ENCODE measurements at regions not wholly inside any gene's neighbourhood (a gene's known extent, or its start where the extent isn't known, plus 50 kb on each side); places are given as distances from the start of the nearest gene placed in this dataset.

DNA sequence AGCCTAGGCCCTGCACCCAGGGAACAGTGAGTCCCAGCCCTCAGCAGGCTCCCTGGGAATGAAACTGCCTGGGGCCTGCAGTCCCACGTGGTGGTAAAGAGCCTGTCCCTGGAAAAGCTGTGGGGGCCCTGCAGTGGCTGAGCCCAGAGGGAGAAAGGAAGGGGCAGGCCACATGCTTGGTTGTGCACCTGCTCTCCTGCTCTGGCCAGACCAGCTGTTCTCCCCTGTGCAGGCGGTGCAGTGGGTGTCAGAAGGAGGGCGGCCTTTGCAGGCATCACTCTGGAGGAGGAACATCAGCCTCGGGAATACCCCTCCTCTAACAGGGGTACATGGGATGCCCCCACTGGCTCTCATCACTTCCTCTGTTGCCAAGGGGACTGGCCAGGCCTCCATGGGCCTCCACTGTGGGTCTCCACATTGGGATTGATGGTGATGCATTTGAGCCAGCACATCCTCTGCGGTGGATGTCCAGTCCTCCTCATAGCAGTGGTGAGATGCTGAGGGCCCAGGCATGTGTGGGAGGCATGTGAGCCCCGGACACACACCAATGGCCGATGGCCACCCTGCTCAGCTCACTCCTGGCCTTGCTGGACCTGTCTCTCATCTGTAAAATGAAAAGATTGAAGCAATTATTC is 690.4 kb downstream of the BRD1 start:
- DNase-seq (ENCODE audit: missing footprints) (no peak), ATAC-seq (no peak)
- intact Hi-C loops (cut with DNase I): no loop called here

DNA sequence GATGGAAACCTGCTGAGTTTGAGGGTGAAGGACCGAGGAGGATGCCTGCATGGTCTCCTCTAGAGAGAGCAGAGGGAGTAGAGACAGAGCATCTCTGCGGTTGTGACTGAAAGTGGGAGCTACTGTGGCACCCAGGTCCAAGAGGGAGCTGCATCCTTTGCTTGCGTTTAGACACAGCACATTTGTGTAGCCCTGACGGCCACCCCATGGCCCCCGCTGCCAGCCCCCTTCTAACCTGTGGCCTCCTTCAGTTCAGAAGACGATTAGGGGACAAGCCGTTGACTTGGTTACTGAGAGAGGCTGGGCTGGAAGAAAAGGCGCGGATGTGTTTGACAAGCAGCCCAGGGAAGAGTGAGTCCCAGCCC is 690.9 kb downstream of the BRD1 start:
- DNase-seq (ENCODE audit: missing footprints): no peak
- intact Hi-C loops (cut with DNase I): no loop called here

DNA sequence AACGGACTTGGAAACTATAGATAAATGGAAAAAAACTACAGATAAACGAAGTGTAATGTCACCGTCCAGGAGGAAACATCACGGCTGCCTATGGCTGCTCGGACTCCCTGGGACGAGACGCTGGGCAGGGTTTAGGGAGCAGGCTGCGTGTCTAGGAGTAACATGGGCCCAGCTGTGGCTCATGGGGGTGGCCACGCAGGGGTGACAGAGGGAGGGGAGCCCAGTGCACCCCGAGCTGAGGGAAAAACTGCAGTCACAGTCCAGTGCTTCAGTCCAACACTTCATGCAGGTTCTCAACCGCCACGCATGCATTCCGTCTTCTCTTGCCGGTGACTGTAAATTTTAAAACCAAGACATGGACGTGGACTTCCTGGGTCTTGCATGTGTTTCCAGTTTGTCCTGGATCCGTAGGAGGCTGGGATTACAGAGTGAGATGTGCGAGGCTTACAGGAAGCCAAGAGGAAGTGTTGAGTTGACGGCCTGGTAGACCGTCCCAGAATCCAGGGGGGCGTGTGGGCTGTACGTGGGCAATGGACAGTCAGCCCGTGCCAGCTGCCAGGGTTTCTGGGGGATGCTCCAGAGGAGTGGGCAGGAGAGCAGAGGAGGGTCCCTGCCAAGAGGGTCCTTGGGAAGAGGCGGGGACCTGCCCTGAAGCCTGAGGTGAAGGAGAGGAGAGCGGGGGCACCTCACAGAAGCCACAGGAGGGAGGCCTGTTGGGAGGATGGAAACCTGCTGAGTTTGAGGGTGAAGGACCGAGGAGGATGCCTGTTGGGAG is 691.4 kb downstream of the BRD1 start:
- intact Hi-C loops (cut with DNase I): no loop called here

More for the DNA sequence above, 690.9 kb downstream of the BRD1 start:
- ATAC-seq: no peak

DNA sequence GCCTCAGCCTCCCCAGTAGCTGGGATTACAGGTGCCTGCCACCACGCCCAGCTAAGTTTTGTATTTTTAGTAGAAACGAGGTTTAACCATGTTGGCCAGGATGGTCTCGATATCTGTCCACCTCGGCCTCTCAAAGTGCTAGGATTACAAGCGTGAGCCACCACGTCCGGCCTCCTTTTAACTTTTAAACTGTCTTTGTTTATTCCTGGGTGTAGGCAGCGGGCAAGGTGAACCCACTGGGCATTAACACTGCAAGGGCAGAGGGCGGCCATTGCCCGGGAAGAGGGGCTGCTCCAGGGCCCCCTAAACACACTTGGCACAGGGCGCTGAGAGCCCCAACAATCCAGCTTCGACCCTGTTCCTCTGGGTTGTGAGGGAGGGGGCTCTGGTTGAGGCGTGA is 693.6 kb downstream of the BRD1 start:
- DNase-seq (ENCODE audit: missing footprints) (no peak), ATAC-seq (no peak)
- intact Hi-C loops (cut with DNase I): no loop called here

More for the DNA sequence above, 691.4 kb downstream of the BRD1 start:
- no peak for DNase-seq (ENCODE audit: missing footprints)
- no peak for ATAC-seq

DNA sequence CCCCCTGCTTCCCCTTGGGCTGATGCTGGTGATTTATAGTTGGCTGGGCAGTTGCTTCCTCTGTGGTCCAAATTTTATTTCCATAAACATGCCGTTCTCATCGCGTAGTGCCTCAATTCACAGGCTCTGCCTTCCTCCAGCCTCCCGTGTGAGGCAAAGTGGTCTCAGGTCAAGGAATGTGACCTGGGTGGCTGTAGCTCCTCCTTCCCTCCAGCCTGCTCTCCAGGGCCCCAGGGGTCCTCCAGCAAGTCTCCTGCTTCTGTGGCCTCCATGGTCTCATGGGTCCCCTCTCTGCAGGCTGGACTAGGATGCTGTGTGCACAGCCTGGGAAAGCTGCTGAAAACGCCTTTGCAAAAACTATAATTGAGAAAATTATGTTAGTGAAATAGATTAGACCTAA is 694.1 kb downstream of the BRD1 start:
- DNase-seq (ENCODE audit: missing footprints) (no peak), ATAC-seq (no peak)
- intact Hi-C loops (cut with DNase I): no loop called here

DNA sequence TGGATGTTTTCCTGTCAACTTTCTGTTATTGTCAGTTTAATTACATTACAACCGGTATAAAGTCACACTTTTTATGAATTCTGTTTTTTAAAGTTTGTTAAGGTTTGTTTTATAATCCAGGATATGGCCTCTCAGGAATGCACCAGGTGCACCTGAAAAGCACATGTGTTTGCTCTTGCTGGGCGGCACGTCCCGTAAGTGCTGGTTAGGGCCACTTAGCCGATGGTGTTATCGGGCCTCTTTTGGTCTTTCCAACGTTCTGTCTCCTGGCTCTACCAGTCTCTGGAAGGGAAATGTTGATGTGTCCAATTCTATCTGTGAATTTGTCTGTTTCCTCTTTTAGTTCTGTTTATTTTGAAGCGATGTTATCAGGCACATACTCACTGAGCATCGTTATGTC is 695.7 kb downstream of the BRD1 start:
- intact Hi-C loops (cut with DNase I): no loop called here
- no peak for DNase-seq (ENCODE audit: missing footprints)
- no peak for ATAC-seq

DNA sequence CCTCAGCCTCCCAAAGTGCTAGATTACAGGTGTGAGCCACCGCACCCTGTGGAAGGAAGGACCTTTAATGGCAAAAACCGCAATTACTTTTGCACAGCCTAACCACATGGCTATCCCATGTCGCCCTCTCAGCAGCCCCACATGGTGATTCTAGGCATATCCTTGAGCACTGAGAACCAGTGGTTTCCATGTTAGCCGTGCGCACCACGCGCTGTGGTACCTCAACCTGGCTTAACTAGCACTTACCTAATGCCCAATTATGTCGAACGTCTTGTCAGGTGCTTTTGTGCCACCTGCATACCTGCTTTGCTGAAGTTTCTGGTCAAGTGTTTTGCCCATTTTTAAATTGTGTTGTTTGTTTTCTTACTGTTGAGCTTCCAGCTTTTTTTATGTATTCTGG is 697.9 kb downstream of the BRD1 start:
- DNase-seq (ENCODE audit: missing footprints) (no peak), ATAC-seq (no peak)
- intact Hi-C loops (cut with DNase I): no loop called here

DNA sequence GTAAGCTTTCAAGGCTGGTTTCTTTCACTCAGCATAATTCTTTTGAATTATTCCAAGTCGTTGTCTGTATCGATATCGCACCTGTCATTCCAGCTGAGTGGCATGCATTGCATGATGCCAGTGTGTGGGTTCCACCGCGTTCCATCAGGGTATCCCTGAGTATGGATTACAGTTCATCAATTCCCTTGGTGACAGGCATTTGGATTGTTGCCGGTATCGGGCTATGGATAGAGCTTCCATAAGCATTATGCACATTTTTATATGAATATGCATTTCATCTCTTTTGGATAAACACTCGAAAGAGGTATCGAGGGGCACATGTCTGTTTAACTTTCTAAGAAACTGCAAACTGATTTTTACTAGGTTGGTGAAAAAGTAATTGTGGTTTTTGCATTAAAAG is 698.8 kb downstream of the BRD1 start:
- intact Hi-C loops (cut with DNase I): no loop called here
- DNase-seq (ENCODE audit: missing footprints) (no peak), ATAC-seq (no peak)

DNA sequence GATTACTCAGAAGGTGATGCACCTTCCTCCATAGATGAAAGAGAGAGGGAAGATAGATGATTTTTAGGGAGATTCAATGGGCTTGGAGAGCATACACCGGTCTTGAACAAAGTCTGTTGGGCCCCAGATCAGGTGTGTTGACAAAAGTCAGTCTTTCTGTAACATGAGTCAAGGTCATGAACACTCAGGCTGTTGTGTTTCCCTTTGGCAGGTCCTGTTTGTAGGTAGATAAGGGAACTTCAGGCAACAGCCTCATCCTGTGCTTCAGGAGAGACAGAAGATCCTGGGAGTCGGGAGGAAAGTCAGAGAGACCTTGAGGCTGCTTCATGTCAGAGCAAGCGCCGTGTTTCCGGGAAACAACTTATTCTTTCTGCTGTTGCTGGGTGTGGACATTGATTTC is 703.1 kb downstream of the BRD1 start:
- no peak for ATAC-seq
- DNase-seq (ENCODE audit: missing footprints): no peak
- intact Hi-C loops (cut with DNase I): no loop called here

DNA sequence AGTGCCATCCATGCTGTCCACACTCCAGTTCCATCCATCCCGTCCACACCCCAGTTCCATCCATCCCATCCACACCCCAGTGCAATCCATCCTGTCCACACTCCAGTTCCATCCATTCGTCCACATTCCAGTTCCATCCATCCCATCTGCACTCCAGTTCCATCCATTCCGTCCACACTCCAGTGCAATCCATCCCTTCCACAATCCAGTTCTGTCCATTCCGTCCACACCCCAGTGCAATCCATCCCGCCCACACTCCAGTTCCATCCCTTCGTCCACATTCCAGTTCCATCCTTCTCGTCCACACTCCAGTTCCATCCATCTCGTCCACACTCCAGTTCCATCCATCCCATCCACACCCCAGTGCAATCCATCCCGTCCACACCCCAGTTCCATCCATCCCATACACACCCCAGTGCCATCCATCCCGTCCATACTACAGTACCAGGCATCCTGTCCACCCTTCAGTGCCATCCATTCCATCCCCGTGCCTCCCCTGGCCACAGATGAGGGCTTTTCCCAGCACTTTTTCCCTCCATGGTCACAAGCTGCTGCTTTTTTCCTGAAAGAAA is 704.0 kb downstream of the BRD1 start:
- ATAC-seq (no peak), DNase-seq (ENCODE audit: missing footprints) (no peak)
- intact Hi-C loops (cut with DNase I): no loop called here

DNA sequence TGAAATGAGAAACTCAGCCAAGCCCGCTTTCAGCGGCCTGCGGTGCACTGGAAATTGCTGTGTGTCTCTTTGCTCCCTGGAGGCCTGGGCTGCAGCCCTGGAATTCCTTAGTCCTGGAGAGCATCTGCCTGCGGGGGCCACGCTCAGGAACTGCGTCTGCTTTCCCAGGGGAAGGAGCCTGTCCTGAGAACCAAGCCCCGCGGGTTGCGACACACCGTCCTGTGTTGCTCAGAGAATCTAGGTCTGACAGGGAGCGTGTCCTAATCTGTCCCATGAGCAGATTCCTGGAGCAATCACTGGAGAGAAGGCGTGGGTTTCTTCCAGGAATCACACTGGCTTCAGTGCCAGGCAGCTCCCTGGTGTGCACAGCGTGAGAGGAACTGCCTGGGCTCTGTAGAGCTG is 708.1 kb downstream of the BRD1 start:
- DNase-seq (ENCODE audit: missing footprints) (peak; percentile 80), ATAC-seq (peak; percentile 37)
- intact Hi-C loops (cut with DNase I): no loop called here

DNA sequence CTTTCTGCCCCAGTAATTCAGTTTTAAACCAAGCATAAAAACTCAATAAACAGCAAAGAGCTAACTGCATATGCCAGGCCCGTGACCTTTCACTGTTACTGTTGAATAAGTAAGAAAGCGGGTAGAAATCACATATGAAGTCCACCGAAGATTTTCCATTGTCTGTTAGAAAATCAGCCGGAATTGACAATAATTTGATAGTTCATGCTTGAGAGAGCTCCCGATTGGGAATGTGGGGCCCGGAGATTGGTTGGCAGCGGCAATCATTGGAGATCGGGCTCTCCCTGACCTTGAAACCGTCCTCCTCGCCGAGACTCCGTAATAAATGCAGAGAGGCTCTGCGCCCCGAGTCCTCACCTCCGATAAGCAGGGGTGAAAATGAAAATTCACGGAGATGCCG is 709.6 kb downstream of the BRD1 start:
- no peak for DNase-seq (ENCODE audit: missing footprints)
- no peak for ATAC-seq
- intact Hi-C loops (cut with DNase I): no loop called here

DNA sequence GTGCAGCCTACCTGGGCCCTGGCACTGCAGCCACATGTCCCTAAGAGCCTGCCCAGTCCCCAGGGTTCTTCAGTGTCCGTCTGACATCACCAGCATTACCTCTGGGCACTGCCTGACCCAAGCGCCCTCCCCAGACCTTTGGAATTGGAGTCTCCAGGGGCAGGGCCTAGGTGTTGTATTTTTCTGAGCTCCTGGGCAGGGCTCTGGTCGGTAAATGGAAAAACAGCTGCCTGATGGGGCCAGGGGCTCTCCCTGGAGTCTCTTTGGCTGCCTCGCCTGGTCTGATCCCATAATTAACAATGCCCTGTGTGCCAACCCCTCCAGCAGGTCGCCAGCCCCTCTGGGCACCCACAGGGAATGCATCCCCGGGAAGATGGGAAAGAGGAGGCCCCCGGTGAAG is 710.2 kb downstream of the BRD1 start:
- DNase-seq (ENCODE audit: missing footprints): no peak
- ATAC-seq: no peak
- intact Hi-C loops (cut with DNase I): no loop called here

DNA sequence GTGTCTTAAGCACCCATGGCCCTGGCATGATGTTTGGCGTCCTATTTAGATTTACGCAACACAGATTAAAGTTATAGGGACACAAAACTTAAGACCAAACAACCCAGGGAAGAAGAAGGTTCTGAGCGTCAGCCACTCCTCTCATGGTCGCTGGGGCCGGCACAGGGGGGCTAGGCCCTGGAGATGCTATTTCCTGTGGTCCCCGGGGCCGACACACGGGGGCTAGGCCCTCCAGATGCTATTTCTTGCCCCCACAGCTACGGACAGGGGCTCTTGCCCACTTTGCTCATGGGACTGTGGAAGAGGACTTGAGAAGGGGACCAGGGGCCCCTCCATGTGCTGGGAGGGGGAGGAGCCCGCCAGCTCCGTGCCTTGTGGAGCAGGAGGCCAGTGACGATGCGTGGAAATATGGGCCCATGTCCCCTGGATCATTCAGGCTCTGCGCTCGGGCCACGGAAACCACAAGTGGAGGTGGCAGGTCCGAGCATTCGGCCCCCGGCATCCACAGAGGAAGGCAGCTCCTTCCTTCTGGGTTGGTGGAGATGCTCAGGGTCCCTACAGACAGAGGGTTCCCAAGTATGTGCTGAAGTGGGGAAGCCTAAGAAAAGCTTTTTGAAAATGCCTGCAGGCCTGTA is 711.1 kb downstream of the BRD1 start:
- intact Hi-C loops (cut with DNase I): no loop called here
- no peak for ATAC-seq
- DNase-seq (ENCODE audit: missing footprints): no peak

DNA sequence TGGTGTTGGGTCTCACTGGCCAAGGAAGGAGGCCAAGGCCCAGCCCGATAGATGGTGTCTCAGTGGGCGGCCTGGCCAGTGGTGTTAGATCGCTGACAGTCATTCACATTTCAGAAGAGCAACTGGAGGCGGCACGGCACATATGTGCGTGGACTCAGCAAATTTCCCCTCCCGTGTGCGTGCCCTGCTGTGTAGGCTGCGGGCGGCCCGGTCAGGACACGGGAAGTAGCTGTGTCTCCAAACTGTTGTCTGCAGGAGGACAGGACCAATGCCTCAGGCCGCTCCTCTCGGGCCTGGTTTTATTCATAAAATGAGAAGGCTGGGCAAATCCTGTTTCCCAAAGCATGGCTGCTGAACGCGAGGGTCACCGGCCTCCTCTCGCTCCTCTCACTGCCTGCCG is 711.7 kb downstream of the BRD1 start:
- intact Hi-C loops (cut with DNase I): no loop called here
- DNase-seq (ENCODE audit: missing footprints): no peak
- ATAC-seq: no peak

DNA sequence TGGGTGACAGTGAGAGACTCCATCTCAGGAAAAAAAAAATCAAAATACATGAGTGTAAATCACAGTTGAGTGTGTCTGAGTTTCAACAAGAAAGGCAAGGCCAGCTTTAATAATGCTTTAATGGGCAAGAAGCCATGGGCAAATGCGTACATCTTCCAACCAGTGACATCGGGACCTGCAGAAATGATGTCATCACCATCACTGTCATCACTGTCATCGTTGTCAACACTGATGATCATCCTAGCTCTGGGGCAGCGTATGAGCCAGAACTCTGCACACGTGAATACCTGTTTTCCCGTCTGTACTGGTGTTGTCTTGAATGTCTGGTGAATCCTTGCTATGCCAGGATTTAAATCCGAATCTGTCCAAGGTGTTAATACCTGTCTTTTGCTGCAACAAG is 712.5 kb downstream of the BRD1 start:
- intact Hi-C loops (cut with DNase I): no loop called here
- ATAC-seq (no peak), DNase-seq (ENCODE audit: missing footprints) (no peak)

DNA sequence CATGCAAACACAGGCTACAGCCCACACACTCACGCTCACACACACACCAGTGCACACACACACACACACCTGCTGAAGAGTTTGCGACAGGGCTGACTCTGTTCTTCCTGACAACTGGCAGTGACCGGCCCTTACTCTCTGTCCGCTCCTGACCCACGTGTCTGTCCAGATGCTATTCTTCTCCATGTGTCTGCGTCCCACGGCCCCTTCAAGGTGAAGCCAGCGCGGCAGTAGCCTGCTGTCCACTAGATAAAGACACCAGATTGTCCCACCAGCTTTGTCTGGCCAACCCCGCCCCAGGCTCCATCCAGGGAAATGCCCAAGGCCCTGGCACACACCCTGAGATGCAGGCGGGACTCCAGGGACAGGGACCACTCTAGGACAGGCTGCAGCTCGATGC is 713.9 kb downstream of the BRD1 start:
- DNase-seq (ENCODE audit: missing footprints) (peak; percentile 60), ATAC-seq (no peak)
- intact Hi-C loops (cut with DNase I): no loop called here

DNA sequence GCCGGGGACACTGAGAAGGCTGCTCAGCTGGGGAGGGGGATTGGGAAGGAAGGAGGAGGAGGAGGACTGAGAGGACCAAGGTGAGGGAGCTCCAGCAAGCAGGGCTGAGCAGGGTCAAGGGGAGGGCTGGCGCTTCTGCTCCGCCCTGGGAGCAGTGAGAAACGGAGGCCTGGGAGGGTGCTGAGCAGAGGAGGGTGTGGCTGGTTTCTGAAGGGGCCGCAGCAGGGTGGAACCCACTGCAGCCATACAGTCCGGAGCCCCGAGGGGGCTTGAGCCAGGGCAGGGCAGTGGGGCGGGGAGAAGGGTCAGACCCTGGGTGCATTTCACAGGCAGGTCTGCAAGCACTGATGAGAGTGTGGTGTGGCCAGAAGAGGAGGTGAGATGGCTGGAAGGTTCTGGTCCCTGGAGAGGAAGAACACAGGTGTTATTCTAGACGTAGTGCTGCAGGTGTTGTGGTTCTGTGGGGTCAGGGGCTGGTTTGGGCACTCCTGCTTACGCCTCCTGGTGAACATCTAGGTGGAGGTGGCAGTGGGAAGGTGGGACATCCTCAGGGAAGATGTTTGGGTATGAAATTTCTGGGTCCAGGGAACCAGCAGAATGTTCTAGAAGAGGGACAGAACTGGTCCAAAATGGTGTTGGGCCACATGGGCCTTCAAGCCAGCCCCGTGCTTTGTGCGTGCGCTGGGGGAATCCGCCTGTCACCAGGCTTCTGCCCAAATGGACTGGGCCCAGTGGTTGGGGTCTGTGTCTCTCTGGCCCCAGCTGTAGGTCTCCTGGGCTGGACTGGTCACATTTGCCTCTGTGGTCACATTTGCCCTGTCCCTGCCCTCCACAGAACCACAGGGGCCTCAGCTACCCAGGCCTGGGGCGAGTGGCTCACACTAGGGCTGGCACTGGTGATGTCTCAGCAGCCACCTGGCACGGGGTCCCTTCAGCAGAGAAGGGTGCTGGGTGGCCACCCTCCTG is 714.7 kb downstream of the BRD1 start:
- intact Hi-C loops (cut with DNase I): no loop called here
- ATAC-seq: no peak
- DNase-seq (ENCODE audit: missing footprints): no peak

DNA sequence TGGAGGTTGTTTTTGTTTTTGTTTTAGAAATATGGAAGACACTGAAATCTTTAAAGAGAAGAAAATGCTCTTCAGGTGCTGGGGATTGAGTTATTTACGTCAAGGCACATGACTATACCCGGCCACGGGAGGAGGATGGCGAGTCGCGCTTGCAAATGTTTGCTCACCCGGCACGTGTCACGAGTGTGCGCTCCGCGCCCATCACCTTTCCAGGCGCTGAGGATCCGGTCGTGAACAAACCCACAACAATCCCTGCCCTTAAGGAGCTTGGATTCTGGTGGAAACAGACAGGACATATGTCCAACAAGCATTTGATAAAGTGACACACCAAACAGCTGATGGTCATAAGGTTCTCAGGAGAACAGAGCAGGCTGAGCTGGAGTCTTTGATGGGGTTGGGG is 715.5 kb downstream of the BRD1 start:
- intact Hi-C loops (cut with DNase I): no loop called here
- ATAC-seq (no peak), DNase-seq (ENCODE audit: missing footprints) (no peak)

Data from Right ventricle myocardium inferior (tissue), 1 donor.